CD14-positive monocyte (primary cell): ENCODE measurements at regions not wholly inside any gene's neighbourhood (a gene's known extent, or its start where the extent isn't known, plus 50 kb on each side); places are given as distances from the start of the nearest gene placed in this dataset.
"Not testable (repeated sequence)": the region's sequence is repeated elsewhere in the genome, so short reads cannot be mapped to it uniquely, and the experiment has no call there.

Experiments used
- DNase-seq, 3 donors: peaks; one replicate each; pipeline ENCODE4 v3.0.0-alpha.2; 2011 to 2022
- H2AFZ ChIP-seq: 2 replicates; pipeline ENCODE4 v1.6.0; 2012; ENCODE audit warnings: mild to moderate bottlenecking, low read depth, low read length, inconsistent platforms; ENCODE audit not compliant: insufficient read depth, poor library complexity, severe bottlenecking
- H3K27ac ChIP-seq, 2 donors: 1 replicate in 1 of 2; 2 replicates in 1 of 2; pipeline ENCODE4 v1.5.1; 2012 to 2013; ENCODE audit warnings: low read length in 2 of 2, control low read depth in 1 of 2, inconsistent platforms in 1 of 2, low read depth in 1 of 2, mild to moderate bottlenecking in 1 of 2
- H3K27me3 ChIP-seq, 2 donors: one replicate each; pipeline versions ENCODE4 v1.6.0 to v1.6.1; 2011 to 2013; ENCODE audit warnings: low read length in 2 of 2; ENCODE audit not compliant: control insufficient read depth in 2 of 2, insufficient read depth in 2 of 2
- H3K36me3 ChIP-seq, 2 donors: replicated peaks in 1 of 2; 1 replicate in 1 of 2; 2 replicates in 1 of 2; pipeline versions ENCODE4 v1.5.1 to v1.6.1; 2012 to 2013; ENCODE audit warnings: low read length in 2 of 2, control low read depth in 1 of 2, inconsistent platforms in 1 of 2, mild to moderate bottlenecking in 1 of 2; ENCODE audit not compliant: insufficient read depth in 2 of 2, control insufficient read depth in 1 of 2
- H3K4me1 ChIP-seq, 2 donors: 1 replicate in 1 of 2; 2 replicates in 1 of 2; pipeline versions ENCODE4 v1.5.1 to v1.6.1; 2012 to 2013; ENCODE audit warnings: low read length in 2 of 2, control low read depth in 1 of 2, inconsistent platforms in 1 of 2, mild to moderate bottlenecking in 1 of 2, moderate library complexity in 1 of 2; ENCODE audit not compliant: insufficient read depth in 2 of 2, control insufficient read depth in 1 of 2
- H3K4me2 ChIP-seq: replicated peaks from 2 replicates; pipeline ENCODE3; 2012; ENCODE audit warnings: low read length, moderate library complexity, mild to moderate bottlenecking; ENCODE audit not compliant: poor library complexity, severe bottlenecking; ENCODE audit errors: extremely low read depth
- H3K4me3 ChIP-seq, 3 experiments: fragments of 200-600 bp in 1 of 3; sonication (generic) in 1 of 3; replicated peaks in 1 of 3; 1 replicate in 2 of 3; 2 replicates in 1 of 3; pipeline ENCODE4 v1.5.1; 2011 to 2013; ENCODE audit warnings: low read length in 3 of 3, mild to moderate bottlenecking in 3 of 3, control low read depth in 2 of 3, low read depth in 2 of 3, inconsistent platforms in 1 of 3, moderate library complexity in 1 of 3
- H3K79me2 ChIP-seq: 2 replicates; pipeline ENCODE4 v1.6.0; 2012; ENCODE audit warnings: mild to moderate bottlenecking, control low read depth, inconsistent platforms, low read length, moderate library complexity; ENCODE audit not compliant: insufficient read depth
- H3K9ac ChIP-seq: 2 replicates; pipeline ENCODE4 v1.6.0; 2017; ENCODE audit warnings: low read length, mild to moderate bottlenecking; ENCODE audit not compliant: insufficient read depth, poor library complexity, severe bottlenecking
- H3K9me3 ChIP-seq, 2 donors: replicated peaks in 1 of 2; 1 replicate in 1 of 2; 2 replicates in 1 of 2; pipeline versions ENCODE4 v1.5.1 to v1.6.1; 2012 to 2013; ENCODE audit warnings: low read length in 2 of 2, control low read depth in 1 of 2; ENCODE audit not compliant: control insufficient read depth in 1 of 2, insufficient read depth in 1 of 2
- H4K20me1 ChIP-seq: 2 replicates; pipeline ENCODE4 v1.6.0; 2012; ENCODE audit warnings: mild to moderate bottlenecking, low read length, control low read depth, moderate library complexity; ENCODE audit not compliant: insufficient read depth
- H3K27ac Mint-ChIP-seq, 7 donors: one replicate each; pipeline ENCODE4 v1.8.0; 2020; ENCODE audit warnings: mild to moderate bottlenecking in 7 of 7, mixed read lengths in 7 of 7, moderate library complexity in 6 of 7, inconsistent platforms in 2 of 7
- H3K27me3 Mint-ChIP-seq, 3 donors: one replicate each; pipeline ENCODE4 v1.8.0; 2021 to 2022; ENCODE audit warnings: low read depth in 3 of 3, mild to moderate bottlenecking in 3 of 3, mixed read lengths in 3 of 3, moderate library complexity in 3 of 3, inconsistent platforms in 1 of 3
- H3K36me3 Mint-ChIP-seq, 2 donors: one replicate each; pipeline ENCODE4 v1.8.0; 2020; ENCODE audit warnings: mixed read lengths in 2 of 2, inconsistent platforms in 1 of 2, mild to moderate bottlenecking in 1 of 2
- H3K4me1 Mint-ChIP-seq: one replicate; pipeline ENCODE4 v1.8.0; 2020; ENCODE audit warnings: mild to moderate bottlenecking, mixed read lengths
- H3K4me3 Mint-ChIP-seq, 2 donors: one replicate each; pipeline ENCODE4 v1.8.0; 2020; ENCODE audit warnings: mild to moderate bottlenecking in 2 of 2, mixed read lengths in 2 of 2, moderate library complexity in 1 of 2
- H3K9me3 Mint-ChIP-seq, 7 donors: one replicate each; pipeline ENCODE4 v1.8.0; 2020 to 2022; ENCODE audit warnings: mixed read lengths in 7 of 7, mild to moderate bottlenecking in 6 of 7, moderate library complexity in 6 of 7, inconsistent platforms in 2 of 7
- WGBS: methylation state at CpG from one replicate; pipeline ENCODE4 v1.1.5; 2013; ENCODE audit warnings: missing lambda C conversion rate; ENCODE audit not compliant: insufficient coverage; 5-methylcytosine and 5-hydroxymethylcytosine counted together
- intact Hi-C, 2 donors: fragments of 100-400 bp; cut with micrococcal nuclease; formaldehyde crosslinking; loops; one replicate each; pipeline versions ENCODE4 v1.15.0 to v1.15.1; 2023

DNA sequence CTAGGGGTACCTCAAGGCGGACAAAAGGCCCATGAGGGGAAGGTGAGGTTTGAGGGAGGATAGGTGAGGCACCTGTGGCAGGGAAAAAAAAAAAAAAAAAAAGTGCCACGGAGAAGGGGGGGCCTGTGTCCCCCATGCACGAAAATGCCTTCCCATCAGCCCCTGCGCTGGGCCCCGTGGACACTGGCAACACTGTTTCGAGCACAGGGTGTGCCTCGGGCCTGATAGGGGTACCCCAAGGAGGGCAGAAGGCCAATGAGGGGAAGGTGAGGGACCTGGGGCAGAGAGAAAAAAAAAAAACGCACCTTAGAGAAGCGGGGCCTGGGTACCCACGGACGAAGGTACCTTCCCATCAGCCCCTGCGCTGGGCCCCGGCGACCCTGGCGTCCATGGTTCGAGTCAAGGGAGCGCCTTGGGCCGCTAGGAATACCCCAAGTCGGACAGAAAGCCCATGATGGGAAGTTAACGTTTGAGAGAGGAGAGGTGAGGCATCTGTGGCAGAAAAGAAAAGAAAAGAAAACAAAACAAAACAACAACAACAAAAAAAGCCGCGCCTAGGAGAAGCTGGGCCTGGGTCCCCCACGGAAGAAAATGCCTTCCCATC is 190.0 kb downstream of the POTEM start:
- H3K4me1 Mint-ChIP-seq, H3K4me2 ChIP-seq, intact Hi-C loops: not testable (repeated sequence)

DNA sequence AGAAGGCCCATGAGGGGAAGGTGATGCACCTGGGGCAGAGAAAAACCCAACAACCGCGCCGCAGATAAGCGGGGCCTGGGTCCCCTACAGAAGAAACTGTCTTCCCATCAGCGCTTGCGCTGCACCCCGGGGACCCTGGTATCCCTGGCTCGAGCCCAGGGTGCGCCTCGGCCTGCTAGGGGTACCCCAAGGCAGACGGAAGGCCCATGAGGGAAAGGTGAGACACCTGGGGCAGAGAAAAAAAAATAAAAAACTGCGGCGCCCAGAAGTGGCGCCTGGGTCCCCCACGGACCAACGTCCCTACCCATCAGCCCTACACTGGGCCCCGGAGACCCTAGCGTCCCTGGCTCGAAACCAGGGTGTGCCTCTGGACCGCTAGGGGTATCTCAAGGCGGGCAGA is 190.8 kb downstream of the POTEM start:
- H3K36me3 Mint-ChIP-seq, intact Hi-C loops, H3K4me1 ChIP-seq, H3K4me2 ChIP-seq, H3K9ac ChIP-seq, H3K36me3 ChIP-seq, H3K4me1 Mint-ChIP-seq, H4K20me1 ChIP-seq, H3K79me2 ChIP-seq, H3K4me3 Mint-ChIP-seq, H3K4me3 ChIP-seq, H3K27ac ChIP-seq, DNase-seq, H2AFZ ChIP-seq, H3K27me3 Mint-ChIP-seq, H3K27me3 ChIP-seq: not testable (repeated sequence)
- Mint-ChIP-seq H3K9me3 (peaks cover 3 to 29% (median 13%) of the 10 kb centered on the region in 7 donors), H3K27ac (peak overlapping the region in 1 of 7 donors; percentile 20)
- no CpG with 5 or more reads among the region's 21 CpGs for WGBS
- peaks cover 6 to 17% of the 10 kb centered on the region in 2 donors for H3K9me3 ChIP-seq

More for the DNA sequence above, 190.0 kb downstream of the POTEM start:
- not testable (repeated sequence) for H2AFZ ChIP-seq, H3K79me2 ChIP-seq, H3K36me3 ChIP-seq, H3K4me1 ChIP-seq, H3K27me3 ChIP-seq, H3K4me3 ChIP-seq, H3K27ac Mint-ChIP-seq, H3K27ac ChIP-seq, H3K9ac ChIP-seq, H3K36me3 Mint-ChIP-seq, H4K20me1 ChIP-seq, H3K27me3 Mint-ChIP-seq, DNase-seq, H3K4me3 Mint-ChIP-seq
- peaks cover 3 to 26% (median 11%) of the 10 kb centered on the region in 7 donors for H3K9me3 Mint-ChIP-seq
- peaks cover 6 to 13% of the 10 kb centered on the region in 2 donors for H3K9me3 ChIP-seq
- no CpG with 5 or more reads among the region's 23 CpGs for WGBS

DNA sequence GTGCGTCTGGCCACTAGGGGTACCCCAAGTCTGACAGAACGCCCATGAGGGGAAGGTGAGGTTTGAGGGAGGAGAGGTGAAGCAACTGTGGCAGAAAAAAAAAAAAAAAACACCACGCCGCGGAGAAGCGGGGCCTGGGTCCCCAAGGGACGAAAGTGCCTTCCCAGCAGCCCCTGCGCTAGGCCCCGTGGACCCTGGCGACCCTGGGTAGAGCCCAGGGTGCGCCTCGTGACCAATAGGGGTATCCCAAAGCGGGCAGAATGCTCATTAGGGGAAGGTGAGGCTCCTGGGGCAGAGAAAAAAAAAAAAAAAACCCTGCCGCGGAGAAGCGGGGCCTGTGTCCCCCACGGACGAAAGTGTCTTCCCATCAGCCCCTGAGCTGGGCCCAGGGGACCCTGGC is 191.4 kb downstream of the POTEM start:
- WGBS: no CpG with 5 or more reads among the region's 18 CpGs
- H3K4me1 Mint-ChIP-seq, H3K4me1 ChIP-seq, H3K4me2 ChIP-seq, H3K27ac Mint-ChIP-seq, H3K36me3 ChIP-seq, H3K4me3 ChIP-seq, H3K4me3 Mint-ChIP-seq, H2AFZ ChIP-seq, H3K9ac ChIP-seq, intact Hi-C loops, H3K36me3 Mint-ChIP-seq, H3K79me2 ChIP-seq, H3K27me3 ChIP-seq, H3K27me3 Mint-ChIP-seq, H3K27ac ChIP-seq, H4K20me1 ChIP-seq, DNase-seq: not testable (repeated sequence)
- peaks cover 3 to 29% (median 13%) of the 10 kb centered on the region in 7 donors for H3K9me3 Mint-ChIP-seq
- peaks cover 6 to 17% of the 10 kb centered on the region in 2 donors for H3K9me3 ChIP-seq

DNA sequence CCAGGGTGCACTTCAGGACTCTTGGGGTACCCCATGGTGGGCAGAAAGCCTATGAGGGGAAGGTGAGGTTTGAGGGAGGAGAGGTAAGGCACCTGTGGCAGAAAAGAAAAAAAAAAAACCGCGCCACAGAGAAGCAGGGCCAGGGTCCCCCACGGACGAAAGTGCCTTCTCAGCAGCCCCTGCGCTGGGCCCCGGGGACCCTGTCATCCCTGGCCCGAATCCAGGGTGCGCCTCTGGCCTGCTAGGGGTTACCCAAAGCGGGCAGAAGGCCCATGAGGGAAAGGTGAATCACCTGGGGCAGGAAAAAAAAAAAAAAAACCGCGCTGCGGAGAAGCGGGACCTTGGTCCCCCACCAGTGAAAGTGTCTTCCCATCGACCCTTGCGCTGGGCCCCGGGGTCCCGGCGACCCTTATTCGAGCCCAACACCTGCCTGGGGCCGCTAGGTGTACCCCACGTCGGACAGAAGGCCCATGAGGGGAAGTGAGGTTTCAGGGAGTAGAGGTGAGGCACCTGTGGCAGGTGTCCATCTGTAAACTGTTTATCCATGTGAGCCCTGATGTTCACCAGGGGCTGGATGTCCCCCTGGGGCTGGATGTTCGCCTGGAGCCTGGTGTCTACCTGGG is 191.9 kb downstream of the POTEM start:
- H3K27ac ChIP-seq, H3K36me3 Mint-ChIP-seq, H2AFZ ChIP-seq, H4K20me1 ChIP-seq, H3K4me3 Mint-ChIP-seq, H3K27me3 Mint-ChIP-seq, H3K36me3 ChIP-seq, H3K27me3 ChIP-seq, intact Hi-C loops, H3K4me1 Mint-ChIP-seq, H3K79me2 ChIP-seq, H3K4me1 ChIP-seq, DNase-seq, H3K27ac Mint-ChIP-seq, H3K4me3 ChIP-seq, H3K4me2 ChIP-seq, H3K9ac ChIP-seq: not testable (repeated sequence)
- H3K9me3 Mint-ChIP-seq: peaks cover 3 to 31% (median 16%) of the 10 kb centered on the region in 7 donors
- WGBS: no CpG with 5 or more reads among the region's 23 CpGs
- H3K9me3 ChIP-seq: peaks cover 6 to 23% of the 10 kb centered on the region in 2 donors
